ENCODE measurements at regions not wholly inside any gene's neighbourhood (a gene's known extent, or its start where the extent isn't known, plus 50 kb on each side); places are given as distances from the start of the nearest gene placed in this dataset.

DNA sequence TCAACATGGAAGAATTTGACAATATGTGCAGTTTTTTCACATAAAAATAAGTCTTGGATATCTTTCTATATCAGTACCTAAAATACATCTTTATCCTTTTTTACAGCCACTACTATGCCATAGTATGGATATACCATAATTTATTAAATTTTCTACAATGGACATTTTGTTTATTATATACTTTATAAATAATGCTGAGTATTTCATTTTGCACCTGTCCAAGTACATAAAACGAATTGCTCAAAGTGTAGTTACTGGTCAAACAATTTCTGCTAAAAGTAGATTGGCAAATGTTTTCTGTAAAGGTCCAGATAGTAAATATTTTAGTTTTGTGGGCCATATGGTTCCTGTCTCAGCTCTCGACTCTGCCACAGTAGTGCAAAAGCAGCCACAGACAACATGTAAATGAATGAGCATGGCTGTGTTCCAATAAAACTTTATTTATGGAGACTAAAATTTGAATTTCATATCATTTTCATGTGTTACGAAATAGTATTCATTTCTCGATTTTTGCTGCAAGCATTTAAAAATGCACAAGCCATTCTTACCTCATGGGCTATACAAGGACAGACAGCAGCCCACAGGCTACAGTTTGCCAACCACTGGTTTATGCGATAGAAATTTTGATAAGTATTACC lies 96.9 kb upstream of the STEAP1B start:
- Histone ChIP-seq H3K9me3 (ENCODE audit: control extremely low read depth in 1 of 3, control insufficient read depth in 2 of 3, insufficient read depth in 1 of 3, low read length in 2 of 3) (peaks cover 0 to 7% (median 0%) of the 10 kb centered on the region in 3 donors), H2AFZ (ENCODE audit: insufficient read depth, low read depth, low read length, poor library complexity, severe bottlenecking) (no peak overlapping the region), H3K79me2 (ENCODE audit: control insufficient read depth, insufficient read depth, low read length) (no peaks in the 10 kb centered on the region), H3K36me3 (replicated peaks in 1 of 2; ENCODE audit: control extremely low read depth in 1 of 2, control insufficient read depth in 1 of 2, extremely low read depth in 1 of 2, insufficient read depth in 2 of 2, low read length in 1 of 2) (no peaks in the 10 kb centered on the region), H3K27me3 (replicated peaks in 1 of 4; ENCODE audit: control extremely low read depth in 1 of 4, control insufficient read depth in 3 of 4, insufficient read depth in 4 of 4, low read length in 3 of 4) (no peaks in the 10 kb centered on the region), H3K4me1 (ENCODE audit: control insufficient read depth in 2 of 2, insufficient read depth in 2 of 2, low read length in 2 of 2) (no peaks in the 10 kb centered on the region), H4K20me1 (ENCODE audit: control insufficient read depth, insufficient read depth, low read length, poor library complexity, severe bottlenecking) (no peaks in the 10 kb centered on the region), H3K9ac (ENCODE audit: low read length) (no peak overlapping the region), H3K27ac (ENCODE audit: low read length in 2 of 2) (no peak overlapping the region), H3K4me2 (replicated peaks; ENCODE audit: low read depth, low read length, poor library complexity, severe bottlenecking) (no peak overlapping the region), H3K4me3 (ENCODE audit: control extremely low read depth in 1 of 5, extremely low read depth in 1 of 5, insufficient read depth in 1 of 5, low read depth in 2 of 5, low read length in 4 of 5) (no peak overlapping the region)
- H3K27ac Mint-ChIP-seq: no peak overlapping the region
- no peaks in the 10 kb centered on the region for H3K27me3 Mint-ChIP-seq
- 100% methylated on average over 3 of the region's 5 CpGs for WGBS (ENCODE audit: insufficient coverage)
- CTCF ChIA-PET: no interaction called here
- H3K4me1 Mint-ChIP-seq: peaks cover 3% of the 10 kb centered on the region
- POLR2A ChIA-PET: no interaction called here
- no peaks in the 10 kb centered on the region for H3K9me3 Mint-ChIP-seq (ENCODE audit: insufficient read depth)
- ATAC-seq (ENCODE audit: low read depth) (no peak), DNase-seq (no peak)
- no peak overlapping the region for H3K4me3 Mint-ChIP-seq
- TF ChIP-seq, protein P1, sequence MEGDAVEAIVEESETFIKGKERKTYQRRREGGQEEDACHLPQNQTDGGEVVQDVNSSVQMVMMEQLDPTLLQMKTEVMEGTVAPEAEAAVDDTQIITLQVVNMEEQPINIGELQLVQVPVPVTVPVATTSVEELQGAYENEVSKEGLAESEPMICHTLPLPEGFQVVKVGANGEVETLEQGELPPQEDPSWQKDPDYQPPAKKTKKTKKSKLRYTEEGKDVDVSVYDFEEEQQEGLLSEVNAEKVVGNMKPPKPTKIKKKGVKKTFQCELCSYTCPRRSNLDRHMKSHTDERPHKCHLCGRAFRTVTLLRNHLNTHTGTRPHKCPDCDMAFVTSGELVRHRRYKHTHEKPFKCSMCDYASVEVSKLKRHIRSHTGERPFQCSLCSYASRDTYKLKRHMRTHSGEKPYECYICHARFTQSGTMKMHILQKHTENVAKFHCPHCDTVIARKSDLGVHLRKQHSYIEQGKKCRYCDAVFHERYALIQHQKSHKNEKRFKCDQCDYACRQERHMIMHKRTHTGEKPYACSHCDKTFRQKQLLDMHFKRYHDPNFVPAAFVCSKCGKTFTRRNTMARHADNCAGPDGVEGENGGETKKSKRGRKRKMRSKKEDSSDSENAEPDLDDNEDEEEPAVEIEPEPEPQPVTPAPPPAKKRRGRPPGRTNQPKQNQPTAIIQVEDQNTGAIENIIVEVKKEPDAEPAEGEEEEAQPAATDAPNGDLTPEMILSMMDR (IDR thresholded peaks at IDR 0.05): no peak
- TF ChIP-seq EZH2 (IDR thresholded peaks at IDR 0.05; ENCODE audit: borderline replicate concordance, insufficient read depth, low read depth, low read length, poor library complexity, severe bottlenecking): no peak
- intact Hi-C loops (cut with micrococcal nuclease): no loop called here

DNA sequence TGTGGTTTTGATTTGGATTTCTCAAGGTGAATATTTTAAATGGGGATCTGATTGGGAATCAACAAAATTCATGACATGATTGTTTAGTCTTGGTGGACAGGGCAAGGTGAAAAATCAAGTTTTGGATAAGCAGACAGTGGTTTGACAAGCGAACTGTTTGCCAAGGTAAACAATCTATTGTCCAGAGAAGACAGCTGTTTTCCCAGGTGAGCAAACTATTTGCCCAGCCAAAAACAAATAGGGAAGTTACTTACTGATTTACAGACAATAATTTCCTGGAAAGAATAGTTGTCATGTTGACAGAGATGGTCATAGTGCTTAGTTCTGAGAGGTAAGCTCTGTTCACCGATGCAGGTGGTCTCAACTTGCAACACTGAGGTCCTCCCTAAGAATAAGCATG lies 94.0 kb upstream of the STEAP1B start:
- no peak overlapping the region for H3K9ac ChIP-seq (ENCODE audit: low read length)
- H3K4me2 ChIP-seq (replicated peaks; ENCODE audit: low read depth, low read length, poor library complexity, severe bottlenecking): no peak overlapping the region
- no peaks in the 10 kb centered on the region for H3K27me3 ChIP-seq (replicated peaks in 1 of 4; ENCODE audit: control extremely low read depth in 1 of 4, control insufficient read depth in 3 of 4, insufficient read depth in 4 of 4, low read length in 3 of 4)
- H3K4me1 Mint-ChIP-seq: peaks cover 4% of the 10 kb centered on the region
- H3K9me3 Mint-ChIP-seq (ENCODE audit: insufficient read depth): no peaks in the 10 kb centered on the region
- no peaks in the 10 kb centered on the region for H3K4me1 ChIP-seq (ENCODE audit: control insufficient read depth in 2 of 2, insufficient read depth in 2 of 2, low read length in 2 of 2)
- no peaks in the 10 kb centered on the region for H3K27me3 Mint-ChIP-seq
- TF ChIP-seq EZH2 (IDR thresholded peaks at IDR 0.05; ENCODE audit: borderline replicate concordance, insufficient read depth, low read depth, low read length, poor library complexity, severe bottlenecking): no peak
- H2AFZ ChIP-seq (ENCODE audit: insufficient read depth, low read depth, low read length, poor library complexity, severe bottlenecking): no peak overlapping the region
- DNase-seq: no peak
- CTCF ChIA-PET: interaction anchor here (1.3 to 2.6 kb wide), 3 partner anchors 8 to 134 kb away, joined by 3 to 7 read pairs (median 6); partner anchors contain the start of gene IL6
- POLR2A ChIA-PET: interaction anchor here (0.6 kb wide), 1 partner anchor 424 kb away, joined by 3 read pairs; no protein-coding TSS in a partner anchor
- no peak for ATAC-seq (ENCODE audit: low read depth)
- H3K4me3 Mint-ChIP-seq: no peak overlapping the region
- H3K36me3 ChIP-seq (replicated peaks in 1 of 2; ENCODE audit: control extremely low read depth in 1 of 2, control insufficient read depth in 1 of 2, extremely low read depth in 1 of 2, insufficient read depth in 2 of 2, low read length in 1 of 2): no peaks in the 10 kb centered on the region
- no peak overlapping the region for H3K27ac Mint-ChIP-seq
- 100% methylated on average over 1 of the region's 2 CpGs for WGBS (ENCODE audit: insufficient coverage)
- no peaks in the 10 kb centered on the region for H3K79me2 ChIP-seq (ENCODE audit: control insufficient read depth, insufficient read depth, low read length)
- no peak overlapping the region for H3K4me3 ChIP-seq (ENCODE audit: control extremely low read depth in 1 of 5, extremely low read depth in 1 of 5, insufficient read depth in 1 of 5, low read depth in 2 of 5, low read length in 4 of 5)
- peaks cover 0 to 7% (median 0%) of the 10 kb centered on the region in 3 donors for H3K9me3 ChIP-seq (ENCODE audit: control extremely low read depth in 1 of 3, control insufficient read depth in 2 of 3, insufficient read depth in 1 of 3, low read length in 2 of 3)
- no peaks in the 10 kb centered on the region for H4K20me1 ChIP-seq (ENCODE audit: control insufficient read depth, insufficient read depth, low read length, poor library complexity, severe bottlenecking)
- H3K27ac ChIP-seq (ENCODE audit: low read length in 2 of 2): no peak overlapping the region
- intact Hi-C loops (cut with micrococcal nuclease): no loop called here

All from B cell (primary cell).